Nephron (organoid): ENCODE measurements at regions not wholly inside any gene's neighbourhood (a gene's known extent, or its start where the extent isn't known, plus 50 kb on each side); places are given as distances from the start of the nearest gene placed in this dataset.

Experiments used
- H3K27ac Mint-ChIP-seq, 3 experiments: 2 replicates each; pipeline ENCODE4 v1.8.0; 2020; ENCODE audit warnings: mixed read lengths in 3 of 3, mild to moderate bottlenecking in 2 of 3, moderate library complexity in 1 of 3
- H3K27me3 Mint-ChIP-seq: 2 replicates; pipeline ENCODE4 v1.8.0; 2021; ENCODE audit warnings: low read depth, mild to moderate bottlenecking, moderate library complexity, mixed read lengths
- H3K36me3 Mint-ChIP-seq: 2 replicates; pipeline ENCODE4 v1.8.0; 2020; ENCODE audit warnings: low read depth, mixed read lengths
- H3K4me1 Mint-ChIP-seq: 2 replicates; pipeline ENCODE4 v1.8.0; 2020; ENCODE audit warnings: mixed read lengths
- H3K4me3 Mint-ChIP-seq, 3 experiments: 2 replicates each; pipeline ENCODE4 v1.8.0; 2020; ENCODE audit warnings: mild to moderate bottlenecking in 3 of 3, mixed read lengths in 3 of 3, moderate library complexity in 2 of 3
- H3K9me3 Mint-ChIP-seq: 2 replicates; pipeline ENCODE4 v1.8.0; 2020; ENCODE audit warnings: mixed read lengths
- TF ChIP-seq, protein P1 (sequence below), 3 experiments: fragments of 200-600 bp; sonication (generic); IDR thresholded peaks; one replicate each; pipeline ENCODE4 v1.5.0; 2021; ENCODE audit warnings: antibody characterized with exemption in 3 of 3; ENCODE audit not compliant: unreplicated experiment in 3 of 3

DNA sequence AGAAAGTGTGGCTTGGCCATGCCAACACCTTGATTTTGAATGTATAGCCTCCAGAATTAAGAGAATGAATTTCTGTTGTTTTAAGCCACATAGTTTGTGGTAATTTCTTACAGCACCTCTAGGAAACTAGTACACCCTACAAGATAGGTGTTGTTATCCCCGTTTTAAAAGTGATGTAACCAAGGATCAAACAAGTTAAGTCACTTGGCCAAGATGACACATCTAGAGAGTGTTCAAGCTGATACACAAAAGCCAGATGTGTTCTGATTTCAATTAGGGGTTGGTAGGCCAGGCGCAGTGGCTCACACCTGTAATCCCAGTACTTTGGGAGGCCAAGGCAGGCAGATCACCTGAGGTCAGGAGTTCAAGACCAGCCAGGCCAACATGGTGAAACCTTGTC, 396.5 kb upstream of the SOX9 start:
- TF ChIP-seq, protein P1, sequence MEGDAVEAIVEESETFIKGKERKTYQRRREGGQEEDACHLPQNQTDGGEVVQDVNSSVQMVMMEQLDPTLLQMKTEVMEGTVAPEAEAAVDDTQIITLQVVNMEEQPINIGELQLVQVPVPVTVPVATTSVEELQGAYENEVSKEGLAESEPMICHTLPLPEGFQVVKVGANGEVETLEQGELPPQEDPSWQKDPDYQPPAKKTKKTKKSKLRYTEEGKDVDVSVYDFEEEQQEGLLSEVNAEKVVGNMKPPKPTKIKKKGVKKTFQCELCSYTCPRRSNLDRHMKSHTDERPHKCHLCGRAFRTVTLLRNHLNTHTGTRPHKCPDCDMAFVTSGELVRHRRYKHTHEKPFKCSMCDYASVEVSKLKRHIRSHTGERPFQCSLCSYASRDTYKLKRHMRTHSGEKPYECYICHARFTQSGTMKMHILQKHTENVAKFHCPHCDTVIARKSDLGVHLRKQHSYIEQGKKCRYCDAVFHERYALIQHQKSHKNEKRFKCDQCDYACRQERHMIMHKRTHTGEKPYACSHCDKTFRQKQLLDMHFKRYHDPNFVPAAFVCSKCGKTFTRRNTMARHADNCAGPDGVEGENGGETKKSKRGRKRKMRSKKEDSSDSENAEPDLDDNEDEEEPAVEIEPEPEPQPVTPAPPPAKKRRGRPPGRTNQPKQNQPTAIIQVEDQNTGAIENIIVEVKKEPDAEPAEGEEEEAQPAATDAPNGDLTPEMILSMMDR (IDR thresholded peaks at IDR 0.05; ENCODE audit: unreplicated experiment in 3 of 3) = no peak
- Mint-ChIP-seq H3K27me3 (no peaks in the 10 kb centered on the region), H3K4me1 (no peaks in the 10 kb centered on the region), H3K36me3 (no peaks in the 10 kb centered on the region), H3K4me3 (no peak overlapping the region), H3K9me3 (no peaks in the 10 kb centered on the region), H3K27ac (no peak overlapping the region)

DNA sequence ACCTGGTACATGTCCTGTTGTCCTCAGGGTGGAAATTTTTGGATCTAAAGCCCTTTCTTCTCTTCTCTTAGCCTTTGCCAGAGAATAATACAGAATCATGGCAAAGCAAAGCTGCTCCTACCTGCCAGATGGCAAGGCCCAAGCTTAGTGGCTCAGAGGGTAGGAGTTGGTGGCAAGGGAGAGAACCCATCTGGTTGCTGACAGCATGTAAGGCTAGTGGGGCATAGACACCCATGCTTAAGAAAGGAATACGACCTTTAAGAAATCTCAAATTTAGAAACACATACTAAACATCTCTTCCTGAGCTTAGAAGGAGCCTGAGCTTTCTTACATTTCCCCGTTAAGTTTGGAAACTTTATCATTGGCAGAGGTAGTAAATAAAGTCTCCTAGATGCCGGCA, 395.0 kb upstream of the SOX9 start:
- TF ChIP-seq, protein P1 (IDR thresholded peaks at IDR 0.05; ENCODE audit: unreplicated experiment in 3 of 3) = no peak
- H3K36me3 Mint-ChIP-seq = no peaks in the 10 kb centered on the region
- no peaks in the 10 kb centered on the region for H3K27me3 Mint-ChIP-seq
- no peak overlapping the region for H3K4me3 Mint-ChIP-seq
- H3K9me3 Mint-ChIP-seq = no peaks in the 10 kb centered on the region
- no peaks in the 10 kb centered on the region for H3K4me1 Mint-ChIP-seq
- no peak overlapping the region for H3K27ac Mint-ChIP-seq

DNA sequence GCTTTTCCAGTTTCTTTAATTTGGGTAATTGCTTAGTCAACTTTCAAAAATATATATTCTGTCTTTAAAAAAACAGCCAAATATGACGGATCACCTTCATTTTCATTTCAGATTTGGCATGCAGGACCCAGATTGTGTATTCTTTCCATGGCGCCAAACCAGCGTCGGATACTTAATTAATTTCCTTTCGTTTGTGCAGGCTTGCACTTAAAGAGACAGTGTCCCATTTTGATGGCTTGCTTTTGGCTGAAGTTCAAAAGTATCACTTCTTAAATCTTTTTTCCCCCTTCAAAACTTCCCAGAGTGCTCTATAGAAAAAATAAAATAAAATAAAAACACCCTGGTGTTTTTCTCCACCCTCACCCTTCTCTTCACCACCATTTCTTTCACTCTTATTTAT, 394.5 kb upstream of the SOX9 start:
- Mint-ChIP-seq H3K36me3 (no peaks in the 10 kb centered on the region), H3K27ac (no peak overlapping the region), H3K4me3 (peak overlapping the region in 1 of 3 experiments; percentile 47), H3K27me3 (no peaks in the 10 kb centered on the region), H3K4me1 (no peaks in the 10 kb centered on the region), H3K9me3 (no peaks in the 10 kb centered on the region)
- TF ChIP-seq, protein P1 (IDR thresholded peaks at IDR 0.05; ENCODE audit: unreplicated experiment in 3 of 3) = no peak

DNA sequence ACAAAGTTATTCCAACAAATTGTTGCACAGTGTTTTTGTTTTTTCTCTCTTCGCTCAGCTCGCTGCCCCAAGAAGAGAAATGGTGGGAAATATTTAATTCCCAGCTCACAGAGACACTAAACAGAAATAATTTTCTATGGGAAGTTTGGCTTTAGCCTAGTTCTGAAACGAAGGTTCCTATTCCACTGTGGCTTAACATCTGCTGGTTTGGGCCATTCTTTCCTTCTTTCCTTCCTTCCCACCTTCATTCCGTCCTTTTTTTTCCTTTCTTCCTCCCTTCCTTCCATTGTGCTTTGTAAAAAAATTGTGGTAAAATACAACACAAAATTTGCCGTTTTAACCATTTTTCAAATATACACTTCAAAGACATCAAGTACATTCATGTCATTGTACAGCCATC, 393.5 kb upstream of the SOX9 start:
- Mint-ChIP-seq H3K4me1 (no peaks in the 10 kb centered on the region), H3K27ac (no peak overlapping the region), H3K36me3 (no peaks in the 10 kb centered on the region), H3K9me3 (no peaks in the 10 kb centered on the region), H3K27me3 (peaks cover under 1% of the 10 kb centered on the region), H3K4me3 (no peak overlapping the region)
- TF ChIP-seq, protein P1 (IDR thresholded peaks at IDR 0.05; ENCODE audit: unreplicated experiment in 3 of 3) = no peak

DNA sequence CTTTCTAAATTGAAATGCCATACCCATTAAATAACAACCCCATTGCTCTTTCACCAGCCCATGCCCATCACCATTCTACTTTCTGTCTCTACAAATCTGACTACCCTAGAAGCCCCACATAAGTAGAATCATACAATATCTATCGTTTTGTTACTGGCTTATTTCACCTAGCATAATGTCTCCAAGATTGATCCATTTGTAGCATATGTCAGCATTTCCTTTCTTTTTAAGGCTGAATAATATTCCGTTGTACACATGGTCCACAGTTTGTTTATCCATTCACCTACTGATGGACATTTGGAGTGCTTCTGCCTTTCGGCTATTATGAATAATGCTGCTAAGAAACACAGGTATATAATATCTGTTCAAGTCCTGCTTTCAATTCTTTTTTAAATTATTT, 393.1 kb upstream of the SOX9 start:
- Mint-ChIP-seq H3K27me3 (peaks cover 5% of the 10 kb centered on the region), H3K4me3 (no peak overlapping the region), H3K27ac (no peak overlapping the region), H3K36me3 (no peaks in the 10 kb centered on the region), H3K4me1 (no peaks in the 10 kb centered on the region), H3K9me3 (no peaks in the 10 kb centered on the region)
- TF ChIP-seq, protein P1 (IDR thresholded peaks at IDR 0.05; ENCODE audit: unreplicated experiment in 3 of 3) = no peak

DNA sequence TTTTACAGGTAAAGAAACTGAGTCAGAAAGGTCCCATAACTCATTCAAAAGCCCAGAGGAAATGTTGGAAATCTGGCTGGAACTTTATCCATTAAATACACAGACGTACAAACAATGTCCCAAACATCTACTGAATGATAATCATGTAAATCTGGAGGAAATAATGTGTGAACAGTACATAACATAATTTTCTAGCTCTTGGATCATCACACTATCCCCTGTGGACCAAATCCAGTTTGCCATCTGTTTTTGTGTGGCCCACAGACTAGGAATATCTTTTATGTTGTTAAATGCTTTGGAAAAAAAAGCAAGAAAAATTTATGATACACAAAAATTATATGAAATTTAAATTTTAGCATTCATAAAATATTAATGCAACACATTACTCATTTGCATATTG, 389.9 kb upstream of the SOX9 start:
- Mint-ChIP-seq H3K27me3 (peaks cover 7% of the 10 kb centered on the region), H3K4me3 (no peak overlapping the region), H3K9me3 (no peaks in the 10 kb centered on the region), H3K4me1 (no peaks in the 10 kb centered on the region), H3K36me3 (no peaks in the 10 kb centered on the region), H3K27ac (no peak overlapping the region)
- TF ChIP-seq, protein P1 (IDR thresholded peaks at IDR 0.05; ENCODE audit: unreplicated experiment in 3 of 3) = no peak
